ENCODE measurements at regions not wholly inside any gene's neighbourhood (a gene's known extent, or its start where the extent isn't known, plus 50 kb on each side); places are given as distances from the start of the nearest gene placed in this dataset.
"Not testable (repeated sequence)": the region's sequence is repeated elsewhere in the genome, so short reads cannot be mapped to it uniquely, and the experiment has no call there.

DNA sequence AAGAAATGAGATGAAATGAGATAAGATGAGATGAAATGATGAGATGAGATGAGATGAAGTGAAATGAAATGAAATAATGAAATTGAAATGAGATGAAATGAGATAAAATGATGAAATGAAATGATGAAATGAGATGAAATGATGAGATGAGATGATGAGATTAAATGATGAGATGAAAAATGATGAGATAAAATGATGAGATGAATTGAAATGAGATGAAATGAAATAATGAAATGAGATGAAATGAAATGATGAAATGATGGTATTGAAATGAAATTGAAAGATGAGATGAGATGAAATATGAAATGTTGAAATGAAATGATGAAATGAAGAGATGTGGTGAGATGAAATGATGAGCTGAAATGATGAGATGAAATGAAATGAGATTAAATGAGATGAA is 231.0 kb downstream of the GOLGA6L6 start:
- no peak overlapping the region for H3K4me3 ChIP-seq (replicated peaks in 1 of 2; ENCODE audit: low read depth in 2 of 2, low read length in 2 of 2)
- DNase-seq (ENCODE audit: low read depth in 2 of 2): no peak
- TF ChIP-seq, protein P1, sequence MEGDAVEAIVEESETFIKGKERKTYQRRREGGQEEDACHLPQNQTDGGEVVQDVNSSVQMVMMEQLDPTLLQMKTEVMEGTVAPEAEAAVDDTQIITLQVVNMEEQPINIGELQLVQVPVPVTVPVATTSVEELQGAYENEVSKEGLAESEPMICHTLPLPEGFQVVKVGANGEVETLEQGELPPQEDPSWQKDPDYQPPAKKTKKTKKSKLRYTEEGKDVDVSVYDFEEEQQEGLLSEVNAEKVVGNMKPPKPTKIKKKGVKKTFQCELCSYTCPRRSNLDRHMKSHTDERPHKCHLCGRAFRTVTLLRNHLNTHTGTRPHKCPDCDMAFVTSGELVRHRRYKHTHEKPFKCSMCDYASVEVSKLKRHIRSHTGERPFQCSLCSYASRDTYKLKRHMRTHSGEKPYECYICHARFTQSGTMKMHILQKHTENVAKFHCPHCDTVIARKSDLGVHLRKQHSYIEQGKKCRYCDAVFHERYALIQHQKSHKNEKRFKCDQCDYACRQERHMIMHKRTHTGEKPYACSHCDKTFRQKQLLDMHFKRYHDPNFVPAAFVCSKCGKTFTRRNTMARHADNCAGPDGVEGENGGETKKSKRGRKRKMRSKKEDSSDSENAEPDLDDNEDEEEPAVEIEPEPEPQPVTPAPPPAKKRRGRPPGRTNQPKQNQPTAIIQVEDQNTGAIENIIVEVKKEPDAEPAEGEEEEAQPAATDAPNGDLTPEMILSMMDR (IDR thresholded peaks at IDR 0.05; ENCODE audit: low read depth, low read length): no peak

DNA sequence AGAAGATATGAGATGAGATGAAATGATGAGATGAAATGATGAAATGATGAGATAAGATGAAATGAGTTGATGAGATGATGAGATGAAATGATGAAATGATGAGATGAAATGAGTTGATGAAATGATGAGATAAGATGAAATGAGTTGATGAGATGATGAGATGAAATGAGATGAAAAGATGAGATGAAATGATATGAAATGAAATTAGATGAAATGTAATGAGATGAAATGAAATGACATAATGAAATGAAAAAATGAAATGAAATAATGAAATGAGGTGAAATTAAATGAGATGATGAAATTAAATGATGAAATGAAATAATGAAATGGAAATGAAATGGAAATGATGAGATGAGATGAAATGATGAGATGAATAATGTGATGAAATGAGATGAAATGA is 231.6 kb downstream of the GOLGA6L6 start:
- H3K4me3 ChIP-seq (replicated peaks in 1 of 2; ENCODE audit: low read depth in 2 of 2, low read length in 2 of 2); DNase-seq (ENCODE audit: low read depth in 2 of 2): not testable (repeated sequence)

DNA sequence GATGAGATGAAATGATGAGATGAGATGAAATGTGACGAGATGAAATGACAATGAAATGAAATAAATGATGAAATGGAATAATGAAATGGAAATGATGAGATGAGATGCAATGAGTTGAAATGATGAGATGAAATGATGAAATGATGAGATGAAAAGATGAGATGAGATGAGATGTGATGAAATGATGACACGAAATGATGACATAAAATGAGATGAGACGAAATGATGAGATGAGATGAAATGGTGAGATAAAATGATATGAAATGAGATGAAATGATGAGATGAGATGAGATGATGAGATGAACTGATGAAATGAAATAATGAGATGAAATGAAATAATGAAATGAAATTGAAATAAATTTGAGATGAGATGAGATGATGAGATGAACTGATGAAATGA is 232.2 kb downstream of the GOLGA6L6 start:
- not testable (repeated sequence) for H3K4me3 ChIP-seq (replicated peaks in 1 of 2; ENCODE audit: low read depth in 2 of 2, low read length in 2 of 2); DNase-seq (ENCODE audit: low read depth in 2 of 2)

DNA sequence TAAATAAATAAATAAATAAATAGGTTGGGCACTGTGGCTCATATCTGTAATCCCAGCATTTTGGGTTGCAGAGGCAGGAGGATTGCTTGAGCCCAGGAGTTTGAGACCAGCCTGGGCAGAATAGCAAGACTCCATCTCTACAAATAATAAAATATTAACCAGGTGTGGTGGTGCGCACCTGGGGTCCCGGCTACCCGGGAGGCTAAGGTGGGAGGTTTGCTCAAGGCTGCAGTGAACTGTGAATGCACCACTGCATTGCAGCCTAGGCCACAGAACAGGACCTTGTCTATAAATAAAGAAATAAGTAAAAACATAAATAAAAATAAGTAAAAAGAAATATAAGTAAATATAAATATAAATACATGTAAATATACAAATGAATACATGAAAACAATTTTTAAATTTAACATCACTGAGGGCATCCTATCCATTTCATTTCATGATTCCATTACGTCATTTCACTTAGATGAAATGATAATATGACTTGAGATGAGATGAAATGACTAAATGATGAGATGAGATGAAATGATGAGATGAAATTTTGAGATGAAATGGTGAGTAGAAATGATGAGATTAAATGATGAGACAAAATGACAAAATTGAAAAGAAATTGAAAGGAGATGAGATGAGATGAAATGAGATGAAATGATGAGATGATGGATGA is 233.4 kb downstream of the GOLGA6L6 start:
- not testable (repeated sequence) for DNase-seq (ENCODE audit: low read depth in 2 of 2); H3K4me3 ChIP-seq (replicated peaks in 1 of 2; ENCODE audit: low read depth in 2 of 2, low read length in 2 of 2)

DNA sequence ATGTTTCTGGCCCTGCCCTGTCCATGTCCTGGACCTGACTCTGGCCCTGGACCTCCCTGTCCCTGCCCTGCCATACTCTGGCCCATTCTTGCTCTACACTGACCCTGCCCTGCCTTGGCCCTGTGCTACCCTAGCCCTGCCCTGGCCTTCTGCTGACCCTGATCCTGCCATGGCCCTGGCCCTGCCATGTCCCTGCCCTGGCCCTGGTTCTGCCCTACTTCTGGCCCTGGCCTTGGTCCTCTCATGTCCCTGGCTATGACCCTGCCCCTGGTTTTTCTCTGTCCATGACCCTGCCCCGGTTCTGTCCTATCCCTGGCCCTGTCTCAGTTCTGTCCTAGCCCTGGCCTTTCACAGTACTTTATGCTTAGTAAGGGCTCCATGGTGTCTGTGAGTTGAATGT is 234.5 kb downstream of the GOLGA6L6 start:
- not testable (repeated sequence) for H3K4me3 ChIP-seq (replicated peaks in 1 of 2; ENCODE audit: low read depth in 2 of 2, low read length in 2 of 2); DNase-seq (ENCODE audit: low read depth in 2 of 2)

DNA sequence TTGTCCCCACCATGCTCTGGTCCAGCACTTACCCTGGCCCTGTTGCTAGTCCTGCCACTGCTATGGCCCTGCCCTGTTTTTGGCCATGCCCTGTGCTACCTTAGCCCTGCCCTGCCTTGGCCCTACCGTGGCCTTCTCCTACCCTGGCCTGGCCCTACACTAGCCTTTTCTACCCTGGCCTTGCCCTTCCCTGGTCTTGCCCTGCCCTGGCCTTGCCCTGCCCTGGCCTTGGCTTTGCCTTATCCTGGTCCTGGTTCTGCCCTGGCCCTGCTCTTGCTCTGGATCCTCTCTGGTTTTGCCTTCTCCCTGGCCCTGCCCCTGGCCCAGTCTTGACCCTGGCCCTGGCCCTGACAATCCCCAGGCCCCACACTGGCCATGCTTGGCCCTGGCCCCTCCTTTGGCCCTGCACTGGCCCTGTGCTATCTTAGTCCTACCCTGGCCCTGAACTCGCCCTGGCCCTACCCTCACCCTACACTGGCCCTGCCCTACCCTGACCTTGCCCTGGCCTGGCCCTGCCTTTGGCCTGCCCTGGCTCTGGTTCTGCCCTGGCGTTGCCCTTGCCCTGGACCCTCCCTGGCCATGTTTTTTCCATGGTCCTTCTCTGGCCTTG is 235.0 kb downstream of the GOLGA6L6 start:
- not testable (repeated sequence) for H3K4me3 ChIP-seq (replicated peaks in 1 of 2; ENCODE audit: low read depth in 2 of 2, low read length in 2 of 2); DNase-seq (ENCODE audit: low read depth in 2 of 2)

DNA sequence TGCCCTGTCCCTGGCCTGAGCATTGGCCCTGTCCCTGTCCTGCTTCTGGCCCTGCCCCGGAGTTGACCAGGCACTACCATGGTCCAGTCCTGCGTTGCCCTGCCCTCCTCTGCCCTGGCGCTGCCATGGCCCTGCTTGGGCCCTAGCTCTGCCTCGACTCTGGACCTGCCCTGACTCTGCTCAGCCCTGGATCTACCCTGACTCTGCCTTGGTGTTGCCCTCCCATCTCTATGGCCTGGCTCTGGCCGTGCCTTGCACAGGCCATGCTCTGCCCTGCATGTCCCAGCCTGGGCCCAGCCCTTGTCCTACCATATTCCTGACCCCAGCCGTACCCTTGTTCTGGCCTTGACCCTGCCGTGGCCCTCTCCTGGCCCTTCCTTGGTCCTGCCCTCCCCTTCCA is 235.7 kb downstream of the GOLGA6L6 start:
- not testable (repeated sequence) for H3K4me3 ChIP-seq (replicated peaks in 1 of 2; ENCODE audit: low read depth in 2 of 2, low read length in 2 of 2)

DNA sequence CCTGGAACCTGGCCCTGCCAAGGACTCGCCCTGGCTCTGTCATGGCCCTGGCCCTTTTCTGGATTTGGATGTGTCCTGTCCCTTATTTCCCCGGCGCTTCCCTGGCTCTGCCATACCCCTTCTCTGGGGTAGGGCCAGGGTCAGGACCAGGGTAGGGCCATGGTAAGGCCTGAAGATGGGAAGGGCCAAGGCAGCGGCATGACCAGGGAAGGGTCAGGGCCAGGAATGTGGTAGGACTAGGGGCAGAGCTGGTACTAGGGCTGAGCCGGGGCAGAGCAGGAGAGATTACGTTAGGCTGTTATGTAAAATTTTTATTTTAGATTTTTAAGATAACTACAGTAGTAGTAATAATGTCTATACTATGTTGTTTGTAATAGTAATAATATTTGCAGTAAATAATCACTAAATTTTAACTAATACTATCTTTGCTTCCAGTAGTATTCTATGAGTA is 236.6 kb downstream of the GOLGA6L6 start:
- DNase-seq (ENCODE audit: low read depth in 2 of 2): not testable (repeated sequence)

More for the DNA sequence above, 235.7 kb downstream of the GOLGA6L6 start:
- DNase-seq (ENCODE audit: low read depth in 2 of 2): not testable (repeated sequence)

DNA sequence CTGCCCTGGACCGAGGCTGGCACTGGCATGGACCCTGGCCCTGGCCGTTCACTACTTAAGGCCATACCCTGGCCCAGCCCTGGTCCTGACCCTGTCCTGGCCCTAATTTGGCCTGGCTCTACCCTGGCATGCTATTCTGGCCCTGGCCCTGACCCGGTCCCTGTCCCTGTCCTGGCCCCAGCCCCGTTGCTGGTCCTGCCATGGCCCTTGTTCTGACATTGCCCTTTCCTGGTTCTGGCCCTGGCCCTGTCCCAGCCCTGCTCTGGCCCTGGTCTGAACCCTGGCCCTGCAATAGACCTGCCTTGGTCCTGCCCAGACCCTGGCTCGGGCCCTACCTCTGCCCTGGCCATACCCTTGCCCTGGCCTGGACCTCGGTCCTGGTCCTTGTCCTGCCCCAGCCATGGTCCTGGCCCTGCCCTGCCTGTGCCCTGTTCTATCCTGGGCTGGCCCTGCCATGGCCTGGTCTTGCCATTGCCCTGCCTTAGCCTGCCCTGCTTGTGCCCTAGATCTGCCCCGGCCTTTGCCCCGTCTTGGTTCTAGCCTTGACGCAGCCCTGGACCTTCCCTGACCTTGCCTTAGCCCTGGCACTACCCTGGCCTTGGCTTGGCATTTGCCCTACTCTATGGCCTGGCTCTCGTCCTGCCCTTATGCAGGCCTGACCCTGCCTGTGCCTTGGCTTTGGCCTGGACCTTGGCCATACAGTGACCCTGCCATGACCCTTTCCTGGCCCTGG is 237.2 kb downstream of the GOLGA6L6 start:
- H3K4me3 ChIP-seq (replicated peaks in 1 of 2; ENCODE audit: low read depth in 2 of 2, low read length in 2 of 2): peak overlapping the region in 1 of 2 donors; percentile 11
- DNase-seq (ENCODE audit: low read depth in 2 of 2): not testable (repeated sequence)

More for the DNA sequence above, 236.6 kb downstream of the GOLGA6L6 start:
- H3K4me3 ChIP-seq (replicated peaks in 1 of 2; ENCODE audit: low read depth in 2 of 2, low read length in 2 of 2): not testable (repeated sequence)

DNA sequence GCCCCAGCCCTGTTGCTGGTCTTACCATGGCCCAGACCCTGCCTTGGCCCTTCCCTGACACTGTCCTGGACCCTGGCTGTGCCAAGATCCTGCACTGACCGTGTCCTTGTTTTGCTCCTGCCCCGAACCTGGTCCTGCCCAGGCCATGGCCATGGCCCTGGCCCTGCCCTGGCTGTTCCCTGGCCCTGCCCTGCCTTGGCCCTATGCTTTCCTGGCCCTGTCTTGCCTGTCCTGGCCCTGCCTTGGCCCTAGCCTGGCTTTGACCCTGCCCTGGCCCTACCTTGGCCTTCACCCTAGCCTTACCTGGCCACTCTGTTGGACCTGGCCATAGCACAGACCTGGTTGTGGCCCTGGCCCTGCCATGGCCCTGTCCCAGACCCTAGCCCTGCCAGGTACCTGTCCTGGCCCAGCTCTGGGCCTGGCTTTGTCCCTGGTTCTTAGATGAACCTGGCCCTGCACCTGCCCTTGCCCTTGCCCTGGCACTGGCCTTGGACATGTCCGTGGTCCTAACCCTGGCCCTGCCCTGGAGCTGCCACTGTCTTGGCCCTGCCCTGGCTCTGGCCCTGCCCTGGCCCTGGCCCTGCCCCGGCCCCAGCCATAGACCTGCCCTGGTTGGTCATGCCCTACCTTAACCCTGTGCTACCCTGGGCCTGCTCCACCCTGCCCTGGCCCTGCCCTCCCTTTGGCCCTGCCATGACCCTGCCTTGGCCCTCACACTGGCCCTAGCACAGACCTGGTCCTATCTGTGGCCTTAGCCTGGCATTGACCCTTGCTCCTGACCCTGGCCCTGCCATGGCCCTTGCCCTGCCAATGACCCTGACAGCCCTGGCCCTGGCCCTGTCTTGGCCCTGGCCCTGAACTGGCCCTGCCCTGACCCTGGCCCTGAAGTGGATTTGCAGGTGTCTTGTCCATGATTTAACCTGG is 238.1 kb downstream of the GOLGA6L6 start:
- not testable (repeated sequence) for DNase-seq (ENCODE audit: low read depth in 2 of 2); H3K4me3 ChIP-seq (replicated peaks in 1 of 2; ENCODE audit: low read depth in 2 of 2, low read length in 2 of 2)

DNA sequence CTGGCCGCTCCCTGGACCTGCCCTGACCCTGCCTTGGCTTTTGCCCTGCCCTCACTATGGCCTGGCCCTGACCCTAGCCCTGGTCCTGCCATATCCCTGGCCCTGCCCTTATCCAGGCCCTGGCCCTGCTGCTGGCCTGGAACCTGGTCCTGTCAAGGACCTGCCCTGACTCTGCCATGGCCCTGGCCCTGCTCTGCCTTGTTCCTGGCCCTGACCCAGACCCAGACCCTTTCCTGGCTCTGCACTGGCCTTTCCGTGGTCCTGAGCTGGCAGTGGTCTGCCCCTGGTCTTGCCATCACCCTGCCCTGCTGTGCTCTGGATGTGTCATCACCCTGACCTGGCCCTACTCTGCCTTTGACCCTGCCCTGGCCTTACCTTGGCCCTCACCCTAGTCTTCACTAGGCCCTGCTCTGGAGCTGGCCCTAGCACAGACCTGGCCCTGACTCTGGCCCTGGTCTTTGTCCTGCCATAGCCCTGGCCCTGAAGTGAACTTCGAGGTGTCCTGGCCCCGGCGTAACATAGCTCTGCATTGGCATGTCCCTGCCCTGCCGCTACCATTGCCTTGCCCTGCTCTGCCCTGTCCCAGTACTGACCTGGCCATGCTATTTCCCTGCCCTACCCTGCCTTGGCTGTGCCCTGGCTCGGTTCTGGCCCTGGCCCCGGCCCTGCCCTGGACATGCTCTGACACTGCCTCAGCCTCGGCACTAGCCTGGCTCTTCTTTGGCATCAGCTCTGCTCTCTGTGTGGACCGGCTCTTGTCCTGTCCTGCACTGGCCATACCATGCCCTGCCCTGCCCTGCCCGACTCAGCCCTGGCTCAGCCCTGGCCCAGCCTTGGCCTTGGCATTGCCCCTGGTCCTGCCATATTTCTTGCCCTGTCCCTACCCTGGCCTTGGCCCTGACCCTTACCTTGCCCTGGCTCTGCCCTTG is 239.2 kb downstream of the GOLGA6L6 start:
- DNase-seq (ENCODE audit: low read depth in 2 of 2); H3K4me3 ChIP-seq (replicated peaks in 1 of 2; ENCODE audit: low read depth in 2 of 2, low read length in 2 of 2): not testable (repeated sequence)

DNA sequence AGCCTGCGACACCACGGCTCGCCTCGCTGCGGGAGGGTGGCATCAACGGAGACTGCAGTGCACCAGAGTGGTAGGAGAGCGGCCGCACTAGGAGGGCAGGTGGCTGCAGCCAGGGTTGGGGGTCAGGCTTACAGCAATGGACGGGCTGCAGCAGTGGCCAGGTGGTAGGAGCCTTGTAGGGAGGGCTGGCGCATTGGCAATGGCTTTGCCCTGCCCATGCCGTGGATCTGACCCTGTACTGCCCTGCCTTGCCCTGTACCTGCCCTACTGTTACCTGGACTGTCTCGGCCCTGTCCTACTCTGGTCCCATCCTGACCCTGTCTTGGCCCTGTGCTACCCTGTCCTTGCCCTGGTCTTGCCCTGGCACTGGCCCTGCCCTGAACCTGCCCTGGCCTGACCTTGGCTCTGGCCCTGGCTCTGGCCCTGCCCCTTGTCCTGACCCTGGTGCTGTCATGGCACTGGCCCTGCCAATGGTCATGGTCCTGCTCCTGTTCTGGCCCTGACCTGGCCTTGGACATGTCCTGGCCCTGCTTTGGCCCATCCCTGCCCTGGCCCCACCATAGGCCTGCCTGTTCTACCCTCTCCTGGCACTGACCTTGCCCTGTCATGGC is 240.0 kb downstream of the GOLGA6L6 start:
- DNase-seq (ENCODE audit: low read depth in 2 of 2); H3K4me3 ChIP-seq (replicated peaks in 1 of 2; ENCODE audit: low read depth in 2 of 2, low read length in 2 of 2): not testable (repeated sequence)

DNA sequence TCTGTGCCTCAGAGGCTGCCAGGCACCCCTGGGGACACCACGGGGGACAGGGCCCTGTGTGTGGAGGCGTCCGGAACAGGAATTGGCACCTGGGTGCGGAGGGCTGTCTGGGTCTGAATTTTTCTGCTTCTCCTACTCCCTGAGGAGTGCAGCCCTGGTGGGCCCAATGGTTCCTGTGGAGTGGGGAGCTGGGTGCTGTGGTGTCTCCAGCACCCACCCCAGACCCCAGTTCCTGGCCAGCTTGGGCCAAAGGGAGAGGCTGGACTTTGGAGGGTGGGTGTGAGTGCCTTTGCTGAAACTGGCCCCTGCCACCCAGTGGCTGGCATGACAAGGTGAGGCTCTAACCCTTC is 240.6 kb downstream of the GOLGA6L6 start:
- DNase-seq (ENCODE audit: low read depth in 2 of 2); H3K4me3 ChIP-seq (replicated peaks in 1 of 2; ENCODE audit: low read depth in 2 of 2, low read length in 2 of 2): not testable (repeated sequence)

DNA sequence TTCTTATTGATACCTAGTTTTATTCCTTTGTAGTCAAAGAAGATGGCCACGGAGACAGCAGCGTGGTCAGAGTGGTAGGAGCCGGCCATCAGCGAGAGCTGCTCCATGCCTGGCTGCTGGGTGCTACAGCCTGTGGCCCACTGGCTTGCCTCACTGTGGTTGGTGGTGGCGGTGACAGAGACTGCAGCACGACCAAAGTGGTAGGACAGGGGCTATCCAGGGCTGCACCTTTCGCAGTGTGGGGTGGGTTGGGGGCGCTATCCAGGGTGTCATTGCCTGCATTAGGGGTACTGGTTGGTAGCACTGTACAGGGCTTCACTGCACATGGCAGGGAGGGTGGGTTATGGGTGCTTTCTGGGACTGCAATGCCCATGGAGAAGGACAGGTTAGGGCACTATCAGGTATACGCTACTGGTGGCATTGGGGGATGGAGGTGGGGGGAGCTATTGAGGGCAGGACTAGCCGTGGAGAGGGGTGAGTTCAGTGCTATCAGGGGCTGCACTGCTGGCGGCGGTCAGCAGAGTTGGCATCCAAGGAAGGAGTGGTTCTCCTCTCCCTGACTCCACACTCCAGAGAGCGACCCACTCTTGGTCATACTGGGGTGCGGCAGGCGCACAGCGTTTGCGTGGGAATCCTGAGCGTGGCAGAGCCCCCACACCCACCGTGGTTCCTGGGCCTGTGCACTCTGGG is 241.1 kb downstream of the GOLGA6L6 start:
- not testable (repeated sequence) for DNase-seq (ENCODE audit: low read depth in 2 of 2); H3K4me3 ChIP-seq (replicated peaks in 1 of 2; ENCODE audit: low read depth in 2 of 2, low read length in 2 of 2)

All from cardiac fibroblast (primary cell).